ENCODE measurements at regions not wholly inside any gene's neighbourhood (a gene's known extent, or its start where the extent isn't known, plus 50 kb on each side); places are given as distances from the start of the nearest gene placed in this dataset.

- no peak for TF ChIP-seq CTCF (IDR thresholded peaks at IDR 0.05; ENCODE audit: low read depth, low read length)
- DNase-seq, result no peak
- Histone ChIP-seq H3K36me3 (no peaks in the 10 kb centered on the region), H3K27me3 (no peaks in the 10 kb centered on the region), H3K4me1 (no peaks in the 10 kb centered on the region), H3K4me3 (ENCODE audit: low read depth, low read length) (no peak overlapping the region), H3K9me3 (no peaks in the 10 kb centered on the region)
Measured at GRCh38 chr16:64397042-64397441, 724.8 kb downstream of the CDH11 start.

GRCh38 chr16:64394061-64394460, 727.8 kb downstream of the CDH11 start:
- no peaks in the 10 kb centered on the region for H3K4me1 ChIP-seq
- no peak overlapping the region for H3K4me3 ChIP-seq (ENCODE audit: low read depth, low read length)
- DNase-seq, result no peak
- no peaks in the 10 kb centered on the region for H3K36me3 ChIP-seq
- H3K27me3 ChIP-seq, result no peaks in the 10 kb centered on the region
- H3K9me3 ChIP-seq, result no peaks in the 10 kb centered on the region
- no peak for TF ChIP-seq CTCF (IDR thresholded peaks at IDR 0.05; ENCODE audit: low read depth, low read length)

- no peak for DNase-seq
- Histone ChIP-seq H3K9me3 (no peaks in the 10 kb centered on the region), H3K4me1 (no peaks in the 10 kb centered on the region), H3K4me3 (ENCODE audit: low read depth, low read length) (no peak overlapping the region), H3K27me3 (no peaks in the 10 kb centered on the region), H3K36me3 (no peaks in the 10 kb centered on the region)
- no peak for TF ChIP-seq CTCF (IDR thresholded peaks at IDR 0.05; ENCODE audit: low read depth, low read length)
Measured at GRCh38 chr16:64392456-64392855, 729.4 kb downstream of the CDH11 start.

GRCh38 chr16:64391063-64391600, 730.7 kb downstream of the CDH11 start:
- DNase-seq, result no peak
- Histone ChIP-seq H3K4me1 (no peaks in the 10 kb centered on the region), H3K9me3 (no peaks in the 10 kb centered on the region), H3K36me3 (no peaks in the 10 kb centered on the region), H3K4me3 (ENCODE audit: low read depth, low read length) (no peak overlapping the region), H3K27me3 (no peaks in the 10 kb centered on the region)
- no peak for TF ChIP-seq CTCF (IDR thresholded peaks at IDR 0.05; ENCODE audit: low read depth, low read length)

GRCh38 chr16:64390102-64390501, 731.8 kb downstream of the CDH11 start:
- no peaks in the 10 kb centered on the region for H3K4me1 ChIP-seq
- no peaks in the 10 kb centered on the region for H3K9me3 ChIP-seq
- H3K36me3 ChIP-seq, result no peaks in the 10 kb centered on the region
- DNase-seq, result no peak
- H3K27me3 ChIP-seq, result no peaks in the 10 kb centered on the region
- TF ChIP-seq CTCF (IDR thresholded peaks at IDR 0.05; ENCODE audit: low read depth, low read length), result no peak
- no peak overlapping the region for H3K4me3 ChIP-seq (ENCODE audit: low read depth, low read length)

- H3K36me3 ChIP-seq, result no peaks in the 10 kb centered on the region
- no peak for DNase-seq
- no peaks in the 10 kb centered on the region for H3K27me3 ChIP-seq
- H3K4me3 ChIP-seq (ENCODE audit: low read depth, low read length), result no peak overlapping the region
- TF ChIP-seq CTCF (IDR thresholded peaks at IDR 0.05; ENCODE audit: low read depth, low read length), result no peak
- no peaks in the 10 kb centered on the region for H3K9me3 ChIP-seq
- no peaks in the 10 kb centered on the region for H3K4me1 ChIP-seq
Measured at GRCh38 chr16:64384636-64385035, 737.2 kb downstream of the CDH11 start.
